Activated naive CD8-positive, alpha-beta T cell treated with anti-CD3 and anti-CD28 coated beads, Interleukin-2, amount 10 ng/mL, durations not matched to agents 7 days and 5 days (primary cell): ENCODE measurements at regions not wholly inside any gene's neighbourhood (a gene's known extent, or its start where the extent isn't known, plus 50 kb on each side); places are given as distances from the start of the nearest gene placed in this dataset.

ENCODE experiments used
- ATAC-seq: fragments of 150-1000 bp; cut with Tn5 transposase; one replicate; pipeline ENCODE4 v1.10.0; 2021; ENCODE audit warnings: low read depth, moderate library complexity
- POLR2A ChIA-PET: fragments of 350-600 bp; sonication (Branson Sonifier 250); formaldehyde crosslinking; loops from one replicate; lab custom pipeline; 2021; ENCODE audit warnings: antibody characterized with exemption; lab: Charles Lee
- DNase-seq: peaks from one replicate; pipeline ENCODE4 v3.0.0; 2021
- H3K27ac Mint-ChIP-seq: one replicate; pipeline ENCODE4 v1.8.0; 2022; ENCODE audit warnings: mild to moderate bottlenecking, mixed read lengths
- H3K27me3 Mint-ChIP-seq: one replicate; pipeline ENCODE4 v1.8.0; 2022; ENCODE audit warnings: mild to moderate bottlenecking, moderate library complexity, mixed read lengths
- H3K36me3 Mint-ChIP-seq: one replicate; pipeline ENCODE4 v1.8.0; 2021; ENCODE audit warnings: mild to moderate bottlenecking, mixed read lengths
- H3K4me1 Mint-ChIP-seq: one replicate; pipeline ENCODE4 v1.8.0; 2021; ENCODE audit warnings: mixed read lengths
- H3K4me3 Mint-ChIP-seq: one replicate; pipeline ENCODE4 v1.8.0; 2022; ENCODE audit warnings: mild to moderate bottlenecking, moderate library complexity, mixed read lengths
- H3K9me3 Mint-ChIP-seq: one replicate; pipeline ENCODE4 v1.8.0; 2021; ENCODE audit warnings: mixed read lengths

GRCh38 chr14:79920180-79920692, 291.1 kb downstream of the DIO2 start:
- H3K27ac Mint-ChIP-seq = no peak overlapping the region
- no peaks in the 10 kb centered on the region for H3K27me3 Mint-ChIP-seq
- H3K4me1 Mint-ChIP-seq = no peaks in the 10 kb centered on the region
- H3K9me3 Mint-ChIP-seq = peaks cover 2% of the 10 kb centered on the region
- POLR2A ChIA-PET = no interaction called here
- no peak for DNase-seq
- H3K36me3 Mint-ChIP-seq = no peaks in the 10 kb centered on the region
- ATAC-seq = no peak
- H3K4me3 Mint-ChIP-seq = no peak overlapping the region
